ENCODE measurements at regions not wholly inside any gene's neighbourhood (a gene's known extent, or its start where the extent isn't known, plus 50 kb on each side); places are given as distances from the start of the nearest gene placed in this dataset.

- ATAC-seq = no peak
- Histone ChIP-seq H3K4me1 (ENCODE audit: low read depth) (no peaks in the 10 kb centered on the region), H3K4me3 (no peak overlapping the region), H3K36me3 (ENCODE audit: low read depth) (no peaks in the 10 kb centered on the region), H3K9me3 (no peaks in the 10 kb centered on the region)
- TF ChIP-seq CTCF (IDR thresholded peaks at IDR 0.05) = no peak
- intact Hi-C loops (cut with DNase I, micrococcal nuclease) = no loop called here
- no peak for DNase-seq
These were observed 403.6 kb downstream of the SEMA3D start for GRCh38 chr7:84783141-84783778.

GRCh38 chr7:84781838-84782237 is 405.0 kb downstream of the SEMA3D start:
- Histone ChIP-seq H3K4me3 (no peak overlapping the region), H3K9me3 (no peaks in the 10 kb centered on the region), H3K4me1 (ENCODE audit: low read depth) (no peaks in the 10 kb centered on the region), H3K36me3 (ENCODE audit: low read depth) (no peaks in the 10 kb centered on the region)
- intact Hi-C loops (cut with DNase I, micrococcal nuclease) = no loop called here
- TF ChIP-seq CTCF (IDR thresholded peaks at IDR 0.05) = no peak
- ATAC-seq = no peak
- no peak for DNase-seq

- Histone ChIP-seq H3K9me3 (no peaks in the 10 kb centered on the region), H3K4me3 (no peak overlapping the region), H3K36me3 (ENCODE audit: low read depth) (no peaks in the 10 kb centered on the region), H3K4me1 (ENCODE audit: low read depth) (no peaks in the 10 kb centered on the region)
- intact Hi-C loops (cut with DNase I, micrococcal nuclease) = no loop called here
- peak in 1 of 3 donors; percentile 35 for DNase-seq
- no peak for ATAC-seq
- no peak for TF ChIP-seq CTCF (IDR thresholded peaks at IDR 0.05)
These were observed 406.4 kb downstream of the SEMA3D start for GRCh38 chr7:84780158-84781124.

- no peak for TF ChIP-seq CTCF (IDR thresholded peaks at IDR 0.05)
- ATAC-seq = no peak
- no peak overlapping the region for H3K4me3 ChIP-seq
- no peak for DNase-seq
- intact Hi-C loops (cut with DNase I, micrococcal nuclease) = no loop called here
- H3K36me3 ChIP-seq (ENCODE audit: low read depth) = no peaks in the 10 kb centered on the region
- H3K9me3 ChIP-seq = no peaks in the 10 kb centered on the region
- no peaks in the 10 kb centered on the region for H3K4me1 ChIP-seq (ENCODE audit: low read depth)
These were observed 429.1 kb downstream of the SEMA3D start for GRCh38 chr7:84757761-84758160.

GRCh38 chr7:84746353-84746752 is 440.5 kb downstream of the SEMA3D start:
- TF ChIP-seq CTCF (IDR thresholded peaks at IDR 0.05) = no peak
- Histone ChIP-seq H3K36me3 (ENCODE audit: low read depth) (no peaks in the 10 kb centered on the region), H3K4me1 (ENCODE audit: low read depth) (no peaks in the 10 kb centered on the region), H3K9me3 (no peaks in the 10 kb centered on the region), H3K4me3 (no peak overlapping the region)
- ATAC-seq (no peak), DNase-seq (no peak)
- intact Hi-C loops (cut with DNase I, micrococcal nuclease) = no loop called here

Data from mucosa of descending colon (tissue), 3 donors.